ENCODE measurements at regions not wholly inside any gene's neighbourhood (a gene's known extent, or its start where the extent isn't known, plus 50 kb on each side); places are given as distances from the start of the nearest gene placed in this dataset.

DNA sequence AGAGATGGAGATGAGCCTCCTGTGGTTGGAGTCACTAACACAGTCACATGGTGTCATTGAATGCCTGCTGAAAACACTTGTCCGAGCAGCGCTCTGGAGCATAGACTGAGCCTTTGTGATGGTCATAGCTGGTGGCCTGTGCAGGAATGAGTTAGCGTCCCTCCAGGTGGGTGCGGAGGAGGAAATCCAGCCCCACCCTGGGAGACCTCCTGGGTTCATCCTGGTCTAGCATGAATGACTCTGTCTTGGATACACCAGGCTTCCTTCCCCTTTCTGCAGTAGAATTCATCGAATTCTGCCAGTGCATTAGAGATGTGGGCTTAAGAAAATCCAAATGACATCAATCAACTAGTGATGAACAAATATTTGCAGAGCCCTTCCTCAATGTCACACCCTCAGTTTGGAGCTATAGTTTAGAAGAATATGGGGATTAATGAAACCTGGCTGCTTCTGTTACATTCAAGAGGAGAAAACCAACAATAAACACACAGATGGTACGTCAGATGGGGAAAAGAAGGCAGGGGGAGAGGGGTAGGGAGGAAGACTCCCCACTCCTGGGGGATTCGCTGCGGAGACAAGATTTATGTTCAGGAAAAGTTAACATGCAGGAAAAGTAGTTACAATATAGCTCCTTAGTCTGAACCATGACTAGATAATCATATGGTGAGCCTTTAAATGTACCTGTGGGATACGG is 136.7 kb downstream of the DDX1 start:
- no peak for TF ChIP-seq MAX (IDR thresholded peaks at IDR 0.05)
- no peak for TF ChIP-seq POLR2A (IDR thresholded peaks at IDR 0.05; ENCODE audit: control extremely low read depth in 1 of 2, low read depth in 2 of 2, low read length in 2 of 2)
- TF ChIP-seq CTCF (IDR thresholded peaks at IDR 0.05; ENCODE audit: control extremely low read depth in 1 of 3, insufficient read depth in 1 of 3, low read depth in 1 of 3, low read length in 3 of 3) = no peak
- TF ChIP-seq GTF2F1 (IDR thresholded peaks at IDR 0.05; ENCODE audit: borderline replicate concordance, low read depth, low read length) = no peak
